ENCODE measurements at regions not wholly inside any gene's neighbourhood (a gene's known extent, or its start where the extent isn't known, plus 50 kb on each side); places are given as distances from the start of the nearest gene placed in this dataset.

GRCh38 chr3:84755860-84756259 lies 202.9 kb upstream of the CADM2 start:
- H3K27me3 ChIP-seq (ENCODE audit: insufficient read depth, low read length, poor library complexity, severe bottlenecking), result no peaks in the 10 kb centered on the region
- no peaks in the 10 kb centered on the region for H3F3A ChIP-seq (ENCODE audit: low read depth)
- no peak overlapping the region for H2AFZ ChIP-seq (ENCODE audit: low read length)
- H3K4me2 ChIP-seq (ENCODE audit: low read depth, low read length, poor library complexity, severe bottlenecking), result no peak overlapping the region
- H3K9ac ChIP-seq (ENCODE audit: low read depth, low read length, poor library complexity, severe bottlenecking), result no peak overlapping the region
- no peaks in the 10 kb centered on the region for H3K36me3 ChIP-seq (ENCODE audit: insufficient read depth, low read length)
- H3K79me2 ChIP-seq (ENCODE audit: insufficient read depth, low read length), result no peaks in the 10 kb centered on the region
- H3K4me1 ChIP-seq (ENCODE audit: insufficient read depth, low read length, poor library complexity, severe bottlenecking), result no peaks in the 10 kb centered on the region
- no peaks in the 10 kb centered on the region for H3K9me3 ChIP-seq (ENCODE audit: insufficient read depth, low read depth, low read length)
- TF ChIP-seq CTCF (conservative IDR thresholded peaks at IDR 0.05; ENCODE audit: low read length) (no peak), EZH2phosphoT487 (IDR thresholded peaks at IDR 0.05; ENCODE audit: borderline replicate concordance) (no peak)
- no peaks in the 10 kb centered on the region for H3K9me2 ChIP-seq (replicated peaks; ENCODE audit: low read depth, low read length)
- no peak overlapping the region for H3K4me3 ChIP-seq (ENCODE audit: low read length, poor library complexity, severe bottlenecking)
- no peaks in the 10 kb centered on the region for H4K20me1 ChIP-seq (ENCODE audit: insufficient read depth, low read length, poor library complexity, severe bottlenecking)

- no peaks in the 10 kb centered on the region for H3K79me2 ChIP-seq (ENCODE audit: insufficient read depth, low read length)
- H2AFZ ChIP-seq (ENCODE audit: low read length), result no peak overlapping the region
- TF ChIP-seq CTCF (conservative IDR thresholded peaks at IDR 0.05; ENCODE audit: low read length) (no peak), EZH2phosphoT487 (IDR thresholded peaks at IDR 0.05; ENCODE audit: borderline replicate concordance) (no peak)
Observed at GRCh38 chr3:84759361-84759760, 199.4 kb upstream of the CADM2 start.

GRCh38 chr3:84772841-84773240 lies 185.9 kb upstream of the CADM2 start:
- TF ChIP-seq EZH2phosphoT487 (IDR thresholded peaks at IDR 0.05; ENCODE audit: borderline replicate concordance) (no peak), CTCF (conservative IDR thresholded peaks at IDR 0.05; ENCODE audit: low read length) (no peak)
- Histone ChIP-seq H3K9me2 (replicated peaks; ENCODE audit: low read depth, low read length) (no peaks in the 10 kb centered on the region), H3K27me3 (ENCODE audit: insufficient read depth, low read length, poor library complexity, severe bottlenecking) (no peaks in the 10 kb centered on the region), H3K79me2 (ENCODE audit: insufficient read depth, low read length) (no peaks in the 10 kb centered on the region), H3K4me2 (ENCODE audit: low read depth, low read length, poor library complexity, severe bottlenecking) (no peak overlapping the region), H4K20me1 (ENCODE audit: insufficient read depth, low read length, poor library complexity, severe bottlenecking) (no peaks in the 10 kb centered on the region), H3K9me3 (ENCODE audit: insufficient read depth, low read depth, low read length) (no peaks in the 10 kb centered on the region), H2AFZ (ENCODE audit: low read length) (no peak overlapping the region), H3K9ac (ENCODE audit: low read depth, low read length, poor library complexity, severe bottlenecking) (no peak overlapping the region), H3K4me1 (ENCODE audit: insufficient read depth, low read length, poor library complexity, severe bottlenecking) (no peaks in the 10 kb centered on the region), H3K4me3 (ENCODE audit: low read length, poor library complexity, severe bottlenecking) (no peak overlapping the region), H3F3A (ENCODE audit: low read depth) (no peaks in the 10 kb centered on the region), H3K36me3 (ENCODE audit: insufficient read depth, low read length) (no peaks in the 10 kb centered on the region)

More at GRCh38 chr3:84759361-84759760, 199.4 kb upstream of the CADM2 start:
- Histone ChIP-seq H4K20me1 (ENCODE audit: insufficient read depth, low read length, poor library complexity, severe bottlenecking) (no peaks in the 10 kb centered on the region), H3K9me3 (ENCODE audit: insufficient read depth, low read depth, low read length) (no peaks in the 10 kb centered on the region), H3F3A (ENCODE audit: low read depth) (no peaks in the 10 kb centered on the region), H3K4me2 (ENCODE audit: low read depth, low read length, poor library complexity, severe bottlenecking) (no peak overlapping the region), H3K36me3 (ENCODE audit: insufficient read depth, low read length) (no peaks in the 10 kb centered on the region), H3K27me3 (ENCODE audit: insufficient read depth, low read length, poor library complexity, severe bottlenecking) (no peaks in the 10 kb centered on the region), H3K4me1 (ENCODE audit: insufficient read depth, low read length, poor library complexity, severe bottlenecking) (no peaks in the 10 kb centered on the region), H3K9ac (ENCODE audit: low read depth, low read length, poor library complexity, severe bottlenecking) (no peak overlapping the region), H3K4me3 (ENCODE audit: low read length, poor library complexity, severe bottlenecking) (no peak overlapping the region), H3K9me2 (replicated peaks; ENCODE audit: low read depth, low read length) (no peaks in the 10 kb centered on the region)
